Right lobe of liver (tissue), 6 donors: ENCODE measurements at regions not wholly inside any gene's neighbourhood (a gene's known extent, or its start where the extent isn't known, plus 50 kb on each side); places are given as distances from the start of the nearest gene placed in this dataset.

Experiments used
- ATAC-seq, 4 donors: fragments of 200-7000 bp; cut with Tn5 transposase; one replicate each; pipeline ENCODE4 v1.9.1; 2020; ENCODE audit warnings: mild to moderate bottlenecking in 4 of 4, moderate library complexity in 4 of 4
- DNase-seq, 3 donors: peaks; one replicate each; pipeline ENCODE4 v3.0.0-alpha.2; 2020
- H3K27ac ChIP-seq, 3 donors: fragments of 200-600 bp; one replicate each; pipeline ENCODE4 v1.8.0; 2022
- H3K27me3 ChIP-seq, 2 donors: fragments of 200-600 bp; one replicate each; pipeline ENCODE4 v1.8.0; 2022
- H3K36me3 ChIP-seq, 4 donors: fragments of 200-600 bp; sonication (generic) in 1 of 4; one replicate each; pipeline versions ENCODE4 v1.5.1 to v1.8.0; 2017 to 2022; ENCODE audit warnings: control low read depth in 1 of 4
- H3K4me1 ChIP-seq, 4 donors: fragments of 200-600 bp; sonication (generic) in 1 of 4; one replicate each; pipeline versions ENCODE4 v1.5.1 to v1.8.0; 2017 to 2022; ENCODE audit warnings: control low read depth in 1 of 4
- H3K4me3 ChIP-seq, 3 donors: fragments of 200-600 bp; one replicate each; pipeline ENCODE4 v1.8.0; 2022
- H3K9me3 ChIP-seq, 4 donors: fragments of 200-600 bp; sonication (generic) in 1 of 4; one replicate each; pipeline versions ENCODE4 v1.5.1 to v1.8.0; 2017 to 2022; ENCODE audit warnings: control low read depth in 1 of 4
- CTCF ChIP-seq, 4 donors: fragments of 200-600 bp in 3 of 4; fragments of 450-650 bp in 1 of 4; IDR thresholded peaks; one replicate each; pipeline versions ENCODE4 v1.5.1 to v1.8.0; 2016 to 2022; ENCODE audit warnings: antibody characterized with exemption in 4 of 4, mild to moderate bottlenecking in 2 of 4
- POLR2A ChIP-seq: fragments of 450-650 bp; IDR thresholded peaks from one replicate; pipeline ENCODE4 v1.6.1; 2017; ENCODE audit warnings: antibody characterized with exemption, mild to moderate bottlenecking
- WGBS: methylation state at CpG from one replicate; pipeline ENCODE4 v1.1.6; 2018; ENCODE audit warnings: low coverage, low lambda C conversion rate; ENCODE audit not compliant: insufficient coverage; ENCODE audit errors: missing lambda C conversion rate; 5-methylcytosine and 5-hydroxymethylcytosine counted together
- intact Hi-C, 2 donors: fragments of 100-400 bp; cut with DNase I; formaldehyde crosslinking; loops; one replicate each; pipeline versions ENCODE4 v1.11.2 to v1.14.1; 2022
- donor health status: DM: no; HTN: yes; CAD: no.
- donor health status: DM: no; HTN: no; CAD: no.
- donor health status: DM: no; HTN: no; CAD: no.
- donor health status: DM: no; HTN: yes; CAD: no.
- donor health status: DM: no; HTN: yes; CAD: no.

- intact Hi-C loops, result no loop called here
- Histone ChIP-seq H3K4me1 (no peaks in the 10 kb centered on the region), H3K36me3 (no peaks in the 10 kb centered on the region), H3K27ac (no peak overlapping the region), H3K9me3 (no peaks in the 10 kb centered on the region), H3K27me3 (no peaks in the 10 kb centered on the region), H3K4me3 (no peak overlapping the region)
- TF ChIP-seq CTCF (IDR thresholded peaks at IDR 0.05), result no peak
- TF ChIP-seq POLR2A, result no peak
- WGBS, result 85% methylated on average over 6 of the region's 6 CpGs
- ATAC-seq, result no peak
- DNase-seq, result no peak
Observed at GRCh38 chr21:15249285-15249993, 184.6 kb upstream of the NRIP1 start.

- Histone ChIP-seq H3K9me3 (no peaks in the 10 kb centered on the region), H3K4me1 (no peaks in the 10 kb centered on the region), H3K36me3 (no peaks in the 10 kb centered on the region), H3K27me3 (no peaks in the 10 kb centered on the region), H3K27ac (no peak overlapping the region), H3K4me3 (no peak overlapping the region)
- intact Hi-C loops, result no loop called here
- ATAC-seq (no peak), DNase-seq (no peak)
- WGBS, result 75% methylated on average over 2 of the region's 2 CpGs
- TF ChIP-seq POLR2A (no peak), CTCF (IDR thresholded peaks at IDR 0.05) (no peak)
Observed at GRCh38 chr21:15250384-15250783, 185.6 kb upstream of the NRIP1 start.

GRCh38 chr21:15252431-15252830 lies 187.6 kb upstream of the NRIP1 start:
- no peak for TF ChIP-seq POLR2A
- no peak for TF ChIP-seq CTCF (IDR thresholded peaks at IDR 0.05)
- ATAC-seq, result no peak
- Histone ChIP-seq H3K27me3 (no peaks in the 10 kb centered on the region), H3K36me3 (no peaks in the 10 kb centered on the region), H3K27ac (no peak overlapping the region), H3K4me3 (no peak overlapping the region), H3K4me1 (no peaks in the 10 kb centered on the region), H3K9me3 (no peaks in the 10 kb centered on the region)
- intact Hi-C loops, result no loop called here
- DNase-seq, result no peak
- 30% methylated on average over 1 of the region's 3 CpGs for WGBS

GRCh38 chr21:15254111-15254510 lies 189.3 kb upstream of the NRIP1 start:
- Histone ChIP-seq H3K4me3 (no peak overlapping the region), H3K4me1 (no peaks in the 10 kb centered on the region), H3K27me3 (no peaks in the 10 kb centered on the region), H3K36me3 (no peaks in the 10 kb centered on the region), H3K9me3 (no peaks in the 10 kb centered on the region), H3K27ac (no peak overlapping the region)
- 90% methylated on average over 2 of the region's 4 CpGs for WGBS
- DNase-seq (no peak), ATAC-seq (no peak)
- intact Hi-C loops, result no loop called here
- TF ChIP-seq POLR2A (no peak), CTCF (IDR thresholded peaks at IDR 0.05) (no peak)
